COLO668 (cell line): ENCODE measurements at regions not wholly inside any gene's neighbourhood (a gene's known extent, or its start where the extent isn't known, plus 50 kb on each side); places are given as distances from the start of the nearest gene placed in this dataset.

Experiments used
- DNase-seq: peaks from one replicate; lab custom pipeline; 2025; ENCODE audit not compliant: unreplicated experiment; lab: John Stamatoyannopoulos, UW

- DNase-seq, result no peak
Measured at GRCh38 chr20:7323957-7324356, 556.5 kb downstream of the BMP2 start.

- DNase-seq, result no peak
Measured at GRCh38 chr20:7327810-7328209, 560.3 kb downstream of the BMP2 start.

- no peak for DNase-seq
Measured at GRCh38 chr20:7330850-7331249, 563.4 kb downstream of the BMP2 start.

DNA sequence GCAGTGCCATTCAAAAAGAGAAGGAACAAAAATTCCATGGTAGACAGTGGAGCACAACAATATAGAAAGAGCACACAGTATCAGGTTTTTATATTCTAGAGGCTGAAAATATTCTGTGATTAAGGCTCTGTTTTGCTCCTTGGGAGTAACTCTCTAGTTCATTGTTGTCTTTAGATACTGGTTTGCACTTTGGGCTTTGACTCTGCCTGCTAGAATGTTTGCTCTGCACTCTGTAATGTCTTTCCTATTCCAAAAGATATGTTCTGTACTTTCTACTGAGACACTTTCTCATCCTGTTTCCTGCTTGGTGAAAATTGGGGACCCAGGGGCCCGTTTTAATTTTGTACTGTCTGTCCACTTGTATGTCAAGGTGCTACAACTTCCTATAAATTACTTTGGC, 564.7 kb downstream of the BMP2 start:
- no peak for DNase-seq

DNA sequence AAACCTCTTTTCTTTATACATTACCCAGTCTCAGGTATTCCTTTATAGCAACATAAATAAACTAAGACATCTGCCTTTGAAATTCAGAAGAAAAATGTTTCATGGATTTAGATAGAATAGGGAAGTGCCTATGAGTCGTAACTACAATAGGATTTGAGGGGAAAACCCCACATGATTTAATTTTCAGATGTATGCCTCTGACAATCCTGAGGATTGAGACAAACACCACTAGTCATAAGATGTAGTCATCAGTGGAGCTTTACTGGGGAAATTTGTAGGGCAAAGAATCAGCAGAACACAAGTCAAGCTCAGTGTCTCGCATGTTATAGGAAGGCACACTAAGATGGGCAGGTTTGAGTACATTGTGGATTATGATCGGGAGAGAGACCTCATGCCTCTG, 566.4 kb downstream of the BMP2 start:
- DNase-seq, result no peak

DNA sequence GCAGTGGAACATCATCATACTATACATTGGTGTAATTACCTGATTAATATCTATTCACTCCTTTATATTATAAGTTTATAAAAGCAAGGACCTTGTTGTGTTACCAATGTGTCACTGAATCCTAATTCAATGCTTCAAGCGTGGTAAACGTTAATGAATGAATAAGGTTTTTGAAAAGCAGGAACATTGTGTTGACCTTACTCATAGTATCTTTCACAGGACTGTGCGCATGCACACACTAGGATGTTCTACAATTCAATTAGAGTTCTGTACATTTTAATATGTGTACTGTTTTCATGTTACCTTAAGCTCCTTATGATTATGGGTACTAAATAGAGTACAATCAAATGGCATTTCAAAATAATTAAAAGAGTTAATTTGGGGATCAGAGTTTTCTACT, 578.5 kb downstream of the BMP2 start:
- no peak for DNase-seq

DNA sequence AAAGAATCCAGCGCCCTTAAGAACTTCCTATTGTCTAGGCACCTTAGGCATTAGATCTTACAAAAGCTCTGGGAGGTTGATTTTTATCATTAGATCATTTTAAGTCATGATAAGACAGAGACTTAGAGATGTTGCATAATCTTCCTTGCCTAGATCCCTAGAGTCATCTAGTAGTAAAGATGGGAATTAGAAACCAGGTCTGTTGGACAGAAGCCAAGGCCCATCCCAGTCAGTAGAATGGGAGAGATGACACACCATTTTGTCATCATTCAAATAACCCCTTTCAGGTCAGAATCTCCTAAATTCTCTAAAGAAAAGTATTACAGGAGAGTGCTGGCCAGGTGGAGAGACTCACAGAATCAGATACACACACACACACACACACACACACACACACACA, 579.1 kb downstream of the BMP2 start:
- DNase-seq, result no peak

GRCh38 chr20:7347409-7347808, 579.9 kb downstream of the BMP2 start:
- no peak for DNase-seq

DNA sequence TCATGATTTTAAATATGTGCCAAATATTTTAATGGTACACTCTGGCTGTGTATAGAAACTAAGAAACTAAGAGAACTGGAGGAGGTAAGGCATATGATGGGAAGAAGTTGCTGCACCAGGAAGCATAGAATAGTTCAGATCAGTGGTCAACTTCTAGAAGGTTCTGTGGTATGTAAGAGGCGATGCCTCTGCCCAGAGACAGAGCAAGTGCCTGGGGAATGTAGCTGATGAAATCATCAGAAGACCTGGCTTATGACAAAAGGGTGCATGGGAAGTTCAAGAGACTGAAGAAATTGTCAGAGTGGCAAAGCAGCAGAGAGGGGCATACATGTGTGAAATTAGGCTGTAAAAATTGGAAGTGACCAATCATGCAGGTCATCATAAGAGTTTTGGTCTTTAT, 580.8 kb downstream of the BMP2 start:
- no peak for DNase-seq

DNA sequence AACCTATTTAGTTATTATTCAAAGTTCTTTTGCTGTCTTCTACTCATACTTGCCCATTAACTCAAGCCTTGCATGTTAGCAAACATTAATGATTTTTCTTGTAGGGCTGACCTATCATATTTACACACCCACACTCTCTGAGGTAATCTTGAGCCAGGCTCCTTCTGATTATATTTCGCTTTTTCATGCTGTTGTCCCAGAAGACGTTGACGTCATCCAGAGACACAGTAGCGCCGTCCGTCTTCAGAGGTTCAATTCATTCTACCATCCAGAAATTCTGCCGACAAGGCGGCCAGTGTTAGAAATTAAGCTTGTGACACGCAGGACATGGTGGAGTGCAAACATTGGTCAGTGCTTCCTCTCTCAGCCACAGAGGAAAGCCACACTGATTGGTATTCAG, 584.7 kb downstream of the BMP2 start:
- DNase-seq, result no peak

DNA sequence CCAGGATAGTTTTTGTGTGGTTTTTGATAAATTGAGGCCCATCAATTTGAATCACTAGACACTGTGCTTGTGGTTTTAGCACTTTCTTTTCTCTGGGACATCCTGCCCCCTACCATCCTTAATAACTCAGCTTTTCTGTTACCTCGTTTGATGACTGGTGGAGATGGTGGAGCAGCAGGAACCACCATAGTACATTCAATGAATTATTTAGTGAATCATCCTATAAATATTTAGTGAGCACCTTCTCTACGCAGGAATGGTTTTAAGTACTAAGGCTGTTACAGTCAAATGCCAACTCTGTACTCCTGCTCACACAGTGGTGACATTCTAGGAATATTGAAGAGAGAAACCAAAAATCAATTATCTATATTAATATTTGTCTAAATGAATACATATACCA, 585.2 kb downstream of the HAO1 start:
- DNase-seq, result no peak

DNA sequence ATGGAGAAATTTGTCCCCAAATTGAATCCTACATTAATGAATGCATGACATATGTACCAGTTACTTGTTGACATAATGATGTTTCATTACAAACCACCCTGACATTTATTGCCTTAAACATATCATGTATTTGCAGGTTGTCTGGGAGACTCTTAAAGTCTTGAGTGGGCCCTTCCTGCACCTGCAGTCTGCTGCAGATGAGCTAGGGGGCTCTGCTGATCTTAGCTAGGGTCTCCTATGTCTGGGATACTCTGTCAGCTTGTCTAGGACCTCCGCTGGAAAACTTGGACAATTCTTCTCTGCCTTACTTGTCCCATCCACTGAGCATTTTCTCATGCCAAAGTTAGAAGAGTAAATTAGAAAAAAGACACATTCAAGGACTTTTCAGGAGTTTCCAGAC, 581.6 kb downstream of the HAO1 start:
- no peak for DNase-seq

DNA sequence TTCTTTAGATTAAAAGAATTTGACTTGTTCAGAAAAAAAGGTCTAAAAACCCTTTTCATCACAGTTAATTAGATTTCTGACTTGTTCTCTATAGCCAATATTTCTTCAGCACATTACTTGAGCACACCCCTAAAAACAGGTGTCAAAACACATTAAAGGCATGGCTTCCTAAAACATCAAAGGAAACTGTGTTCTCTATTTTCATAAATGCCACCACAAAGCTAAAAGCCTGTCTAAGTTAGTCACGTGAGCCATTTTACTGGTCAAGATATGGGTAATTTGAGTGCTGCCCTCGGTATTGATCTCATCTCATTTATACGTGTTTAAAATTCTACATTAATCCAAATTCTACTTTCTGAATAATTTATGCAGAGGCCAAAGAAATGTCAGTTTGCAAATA, 580.5 kb downstream of the HAO1 start:
- DNase-seq, result no peak

- no peak for DNase-seq
Measured at GRCh38 chr20:7361321-7361720, 578.9 kb downstream of the HAO1 start.

DNA sequence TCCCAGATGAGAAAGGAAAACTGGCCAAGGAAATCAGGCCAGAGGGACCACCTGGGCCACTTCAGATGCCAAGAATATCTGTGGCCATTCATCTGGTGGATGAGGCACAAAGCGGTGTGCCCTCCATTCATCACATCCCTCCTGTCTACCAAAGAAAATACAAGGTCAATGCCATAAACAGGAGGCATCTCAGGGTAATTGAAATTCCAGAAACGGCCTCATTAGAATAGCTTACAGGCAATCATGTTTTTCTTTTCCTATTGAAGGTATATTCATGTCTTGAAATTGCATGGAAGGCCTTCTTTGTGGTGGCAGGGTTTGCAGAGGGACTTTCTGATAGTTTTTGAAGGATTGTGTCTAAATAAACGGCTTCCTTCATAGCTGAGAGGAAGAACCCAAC, 578.3 kb downstream of the HAO1 start:
- no peak for DNase-seq

- DNase-seq, result peak; percentile 17
Measured at GRCh38 chr20:7362601-7363000, 577.7 kb downstream of the HAO1 start.

GRCh38 chr20:7366189-7366588, 574.1 kb downstream of the HAO1 start:
- no peak for DNase-seq

DNA sequence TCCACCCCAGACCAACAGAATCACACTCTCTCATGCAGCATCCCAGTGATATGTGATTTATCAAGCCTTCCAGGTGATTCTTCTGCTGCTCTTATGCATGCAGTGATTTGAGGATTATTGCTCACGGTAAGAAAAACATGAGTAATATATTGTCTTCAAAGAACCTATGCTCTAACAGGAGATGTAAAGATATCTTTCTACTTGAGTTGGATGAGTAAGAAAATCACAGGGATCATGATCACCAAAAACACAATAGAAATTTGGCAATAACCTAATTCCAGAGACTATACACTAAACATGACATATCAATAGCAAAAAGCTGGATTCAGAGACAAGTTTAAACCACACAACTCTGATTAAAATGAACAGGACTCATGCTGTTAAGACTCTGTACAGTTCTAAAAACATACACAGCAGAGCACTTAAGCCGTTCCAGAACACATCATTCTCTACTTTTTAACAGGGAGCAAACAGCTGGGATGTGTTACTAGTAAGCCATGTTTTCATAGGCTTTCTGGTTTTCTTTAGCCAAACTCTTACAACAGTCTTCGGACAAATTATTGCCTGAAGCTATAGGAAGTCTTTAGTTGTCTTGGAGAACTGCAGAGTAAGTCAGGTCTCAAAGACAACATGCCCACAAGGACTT, 568.6 kb downstream of the HAO1 start:
- DNase-seq, result no peak

- DNase-seq, result no peak
Measured at GRCh38 chr20:7375905-7376304, 564.4 kb downstream of the HAO1 start.

GRCh38 chr20:7378864-7379605, 561.2 kb downstream of the HAO1 start:
- DNase-seq, result no peak

GRCh38 chr20:7379621-7380220, 560.5 kb downstream of the HAO1 start:
- DNase-seq, result no peak

- peak; percentile 13 for DNase-seq
Measured at GRCh38 chr20:7383216-7383615, 557.0 kb downstream of the HAO1 start.
